Activated effector memory CD4-positive, alpha-beta T cell treated with Interleukin-2 at 50 U/mL for 16 hours (primary cell): ENCODE measurements at regions not wholly inside any gene's neighbourhood (a gene's known extent, or its start where the extent isn't known, plus 50 kb on each side); places are given as distances from the start of the nearest gene placed in this dataset.

Experiments
- DNase-seq: peaks from one replicate; pipeline ENCODE4 v3.0.0-alpha.2; 2020

GRCh38 chr1:229762891-229763290 lies 136.8 kb downstream of the URB2 start:
- DNase-seq: no peak

DNA sequence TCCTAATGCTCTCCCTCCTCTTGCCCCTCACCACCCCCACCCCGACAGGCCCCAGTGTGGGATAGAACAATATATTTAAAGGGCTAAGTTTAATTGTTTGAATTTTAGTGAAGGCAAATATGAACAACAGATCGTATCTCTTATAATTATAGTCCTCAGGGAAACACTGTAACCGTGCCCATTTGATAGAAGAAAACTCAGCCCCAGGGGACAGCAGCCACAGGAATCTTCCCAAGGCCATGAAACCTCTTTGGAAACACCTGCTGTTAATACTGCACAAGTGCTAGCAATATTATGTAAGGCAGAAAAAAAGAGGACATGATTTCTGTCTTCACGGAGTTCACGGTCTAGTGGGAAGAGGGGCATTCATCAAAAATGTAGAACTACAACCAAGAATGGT lies 142.2 kb downstream of the URB2 start:
- no peak for DNase-seq

DNA sequence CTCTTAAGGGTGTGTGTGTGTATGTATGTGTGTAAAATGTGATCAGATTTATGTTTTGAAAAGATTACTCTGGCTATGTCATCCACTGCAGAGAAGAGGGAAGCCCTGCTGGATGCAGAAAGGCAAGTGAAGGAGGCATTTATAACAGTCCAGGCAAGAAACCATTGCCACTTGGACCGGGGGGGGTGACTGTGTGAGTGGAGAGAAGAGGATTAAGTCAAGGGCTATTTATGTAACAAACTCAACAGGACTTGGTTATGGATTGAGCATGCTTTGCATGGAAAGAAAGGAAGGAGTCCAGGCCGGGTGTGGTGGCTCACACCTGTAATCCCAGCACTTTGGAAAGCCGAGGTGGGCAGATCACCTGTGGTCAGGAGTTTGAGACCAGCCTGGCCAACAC lies 143.0 kb downstream of the URB2 start:
- no peak for DNase-seq

DNA sequence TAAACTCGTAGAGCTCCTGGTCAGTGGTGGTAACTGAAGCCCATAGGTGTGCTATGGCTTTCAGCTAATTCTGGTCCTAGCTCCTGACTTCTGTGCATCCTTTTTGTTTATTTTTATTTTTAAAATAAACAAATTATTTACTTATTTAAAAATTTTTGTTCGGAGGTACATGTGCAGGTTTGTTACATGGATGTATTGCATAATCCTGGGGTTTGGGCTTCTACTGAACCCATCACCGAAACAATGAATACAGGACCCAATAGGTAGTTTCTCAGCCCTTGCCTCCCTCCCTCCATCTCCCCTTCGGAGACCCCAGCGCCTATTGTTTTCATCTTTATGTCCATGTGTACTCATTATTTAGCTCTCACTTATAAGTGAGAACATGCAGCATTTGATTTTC lies 143.8 kb downstream of the URB2 start:
- DNase-seq: no peak

GRCh38 chr1:229778794-229779193 lies 152.7 kb downstream of the URB2 start:
- no peak for DNase-seq

DNA sequence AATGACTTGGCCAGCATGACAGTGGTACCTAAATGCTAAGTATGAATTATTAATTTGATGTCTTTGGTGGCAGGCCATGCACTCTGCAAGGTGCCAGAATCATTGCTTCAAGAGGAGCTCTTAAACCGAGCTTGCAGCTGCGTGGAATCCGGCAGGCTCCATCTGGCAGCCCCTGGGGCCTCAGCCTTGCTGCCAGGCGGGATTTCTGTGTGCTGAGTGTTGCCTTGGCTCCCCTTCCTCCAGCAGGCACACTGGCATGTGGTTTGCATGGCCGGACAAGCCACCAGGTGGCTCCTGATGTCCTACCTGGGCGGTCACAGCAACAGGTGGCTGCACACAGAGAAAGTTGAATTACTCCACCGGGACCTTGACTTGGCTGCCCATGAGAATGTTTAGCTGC lies 155.4 kb downstream of the URB2 start:
- no peak for DNase-seq

DNA sequence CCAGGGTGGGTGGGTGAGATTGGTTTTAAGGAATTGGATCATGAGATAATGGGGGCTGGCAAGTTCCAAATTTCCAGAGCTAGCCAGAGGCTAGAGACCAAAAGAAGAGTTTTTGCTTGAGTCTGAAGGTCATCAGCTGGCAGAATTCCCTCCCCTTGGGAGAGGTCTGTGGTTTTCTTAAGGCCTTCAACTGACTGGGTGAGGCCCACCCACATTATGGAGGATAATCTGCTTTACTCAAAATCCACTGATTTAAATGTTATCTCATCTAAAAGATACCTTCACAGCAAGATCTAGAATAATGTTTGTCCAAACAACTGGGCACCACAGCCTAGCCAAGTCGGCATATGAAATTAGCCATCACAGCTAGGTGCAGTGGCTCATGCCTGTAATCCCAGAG lies 156.4 kb downstream of the URB2 start:
- DNase-seq: no peak

GRCh38 chr1:229784834-229785233 lies 158.8 kb downstream of the URB2 start:
- no peak for DNase-seq

DNA sequence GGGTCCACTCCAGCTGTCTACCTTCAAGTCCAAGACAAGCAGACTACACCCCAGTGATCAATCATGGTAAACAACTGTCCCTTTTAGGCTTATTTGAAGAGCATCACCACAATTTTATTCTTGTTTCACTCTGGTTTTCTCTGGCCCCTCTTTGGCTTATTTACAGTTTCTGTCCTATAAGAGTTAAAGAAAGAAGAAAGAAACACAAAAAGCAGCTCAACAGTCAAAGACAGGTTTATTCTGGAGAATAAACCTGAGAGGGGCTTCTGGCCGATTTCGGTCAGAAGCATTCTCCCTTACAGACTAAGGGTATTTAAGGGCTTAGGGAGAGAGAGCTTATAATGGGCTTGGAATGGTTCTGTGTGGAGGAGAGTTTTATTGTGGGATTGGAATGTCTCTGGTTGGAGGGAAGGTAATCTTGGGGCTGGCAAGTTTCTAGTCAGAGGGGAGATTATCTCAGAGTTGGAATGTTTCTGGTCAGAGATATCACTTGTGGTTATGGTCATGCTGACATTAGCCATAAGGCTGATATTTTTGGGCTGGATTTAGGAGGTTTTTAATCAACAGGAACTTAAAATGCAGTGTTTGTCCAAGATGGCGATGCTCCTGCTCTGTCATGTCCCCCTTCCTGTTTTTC lies 161.0 kb downstream of the URB2 start:
- no peak for DNase-seq

DNA sequence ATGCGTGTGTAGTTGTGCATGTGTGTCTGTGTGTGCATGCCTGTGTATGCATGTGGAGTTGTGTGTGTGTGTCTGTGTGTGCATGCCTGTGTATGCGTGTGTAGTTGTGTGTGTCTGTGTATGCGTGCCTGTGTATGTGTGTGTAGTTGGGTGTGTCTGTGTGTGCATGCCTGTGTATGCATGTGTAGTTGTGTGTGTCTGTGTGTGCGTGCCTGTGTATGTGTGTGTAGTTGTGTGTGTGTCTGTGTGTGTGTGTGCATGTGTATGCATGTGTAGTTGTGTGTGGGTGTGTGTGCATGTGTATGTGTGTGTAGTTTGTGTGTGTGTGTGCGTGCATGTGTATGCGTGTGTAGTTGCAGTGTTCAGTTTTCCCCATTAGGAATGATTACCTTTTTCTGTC lies 162.0 kb downstream of the URB2 start:
- no peak for DNase-seq

DNA sequence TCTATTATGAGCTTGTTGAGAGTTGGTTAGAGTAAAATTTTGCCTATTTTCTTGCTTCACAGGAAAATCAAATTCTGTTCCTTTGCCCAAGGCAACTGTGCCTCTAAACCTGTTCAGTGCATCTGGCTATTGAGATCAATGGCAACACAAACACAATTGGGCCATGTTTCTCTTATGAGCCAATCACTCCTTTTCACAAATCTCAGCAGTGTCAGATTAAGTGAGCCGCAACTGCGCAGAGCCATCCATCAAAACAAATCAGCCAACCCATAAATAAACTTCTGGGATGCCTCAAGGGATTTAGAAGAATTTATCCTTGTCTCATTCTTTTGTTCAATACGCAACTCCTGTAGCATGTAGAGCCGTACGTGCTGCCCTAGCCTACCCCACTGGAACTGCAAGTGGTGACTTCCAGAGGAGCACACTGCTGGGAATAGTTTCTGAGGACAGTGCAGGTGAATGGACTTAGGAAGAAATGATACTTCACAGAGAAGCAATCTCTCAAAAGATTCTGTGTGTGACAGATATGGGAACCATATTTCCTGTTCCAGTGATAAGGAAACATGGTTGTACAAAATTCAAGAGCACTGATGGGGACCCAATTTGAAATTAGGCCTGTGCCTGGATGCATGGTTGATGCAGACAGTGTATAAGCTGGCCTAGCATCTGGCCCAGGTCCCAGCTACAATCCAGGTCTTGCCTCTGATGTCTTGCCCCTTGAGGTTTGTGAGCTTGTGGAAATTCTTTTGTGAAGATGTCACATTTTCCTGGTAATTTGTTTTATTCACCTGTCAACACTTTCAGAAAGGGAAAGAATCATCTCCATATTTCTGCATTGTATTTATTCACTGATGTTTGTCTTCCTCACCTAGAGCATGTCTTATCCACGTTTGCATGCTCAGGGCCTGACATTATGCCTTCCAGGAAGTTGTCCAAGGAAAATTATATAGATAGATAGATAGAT lies 166.2 kb downstream of the URB2 start:
- DNase-seq: no peak

DNA sequence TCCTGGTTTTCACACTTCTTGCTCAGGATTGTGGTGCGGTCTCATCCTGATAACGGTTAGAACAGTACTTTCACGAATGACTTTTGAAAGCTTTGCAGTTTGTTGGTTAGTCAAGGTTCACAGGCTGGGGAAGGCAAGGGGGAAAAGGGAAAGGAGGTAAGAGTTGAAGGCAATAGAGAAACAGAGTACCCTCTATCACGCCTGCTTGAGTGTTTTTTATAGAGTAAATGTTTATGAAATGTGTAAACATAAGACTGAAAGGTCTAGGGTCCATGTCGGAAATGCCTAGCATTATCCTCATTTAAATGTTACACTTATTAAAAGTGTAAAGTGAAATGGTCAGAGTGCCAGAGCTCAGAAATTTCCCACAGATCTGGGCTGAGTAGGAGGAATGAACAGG lies 167.4 kb downstream of the URB2 start:
- DNase-seq: no peak

GRCh38 chr1:229798558-229798957 lies 172.5 kb downstream of the URB2 start:
- DNase-seq: no peak

DNA sequence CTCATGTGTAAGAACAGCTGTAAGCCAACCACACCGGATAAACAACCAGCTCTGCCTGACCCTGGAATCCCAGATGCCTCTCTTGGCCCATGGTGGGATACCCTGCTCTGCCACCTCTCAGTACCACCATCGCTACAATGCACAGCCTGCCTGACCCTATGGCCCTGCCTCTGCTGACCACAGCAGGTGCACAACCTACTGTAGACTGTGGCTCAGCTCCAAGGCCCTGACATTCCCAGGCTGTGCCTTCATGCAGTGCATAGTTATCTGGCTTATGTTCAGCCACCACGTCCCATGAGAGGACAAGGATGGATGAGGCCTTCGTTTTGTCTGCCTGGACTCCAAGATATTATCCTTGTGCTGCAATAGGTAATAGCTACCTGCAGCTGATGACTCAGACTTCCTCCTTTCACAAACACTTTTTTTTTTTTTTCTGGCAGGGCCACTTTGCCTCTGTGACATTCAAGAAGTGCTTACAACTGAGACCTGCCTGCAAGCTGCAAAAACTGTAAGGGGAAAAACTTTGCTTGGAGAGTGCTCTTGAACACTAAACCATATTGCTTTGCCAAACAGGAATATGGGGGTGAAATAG lies 177.7 kb downstream of the URB2 start:
- DNase-seq: no peak

DNA sequence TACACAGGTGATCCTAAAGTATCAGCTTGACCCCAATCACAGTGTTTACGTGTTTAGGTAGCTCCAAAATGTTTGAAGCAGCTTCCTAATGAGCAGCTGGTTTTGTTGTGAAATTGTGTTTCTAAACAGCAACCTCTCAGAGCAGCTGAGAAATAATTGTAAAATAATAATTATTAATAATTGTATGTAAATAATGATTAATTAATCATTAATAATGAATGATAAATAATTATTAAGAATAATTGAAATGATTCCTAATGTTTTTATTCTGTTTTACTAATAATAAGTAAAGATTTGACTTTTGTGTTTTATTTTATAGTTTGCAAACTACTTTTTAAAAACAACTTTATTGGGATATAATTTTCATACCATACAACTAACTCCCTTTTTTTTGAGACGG lies 182.2 kb downstream of the URB2 start:
- no peak for DNase-seq

- no peak for DNase-seq
These were observed 184.1 kb downstream of the URB2 start for GRCh38 chr1:229810140-229810539.

- no peak for DNase-seq
These were observed 184.9 kb downstream of the URB2 start for GRCh38 chr1:229810961-229811360.

GRCh38 chr1:229812148-229812547 lies 186.1 kb downstream of the URB2 start:
- DNase-seq: no peak

- no peak for DNase-seq
These were observed 186.6 kb downstream of the URB2 start for GRCh38 chr1:229812693-229813092.

DNA sequence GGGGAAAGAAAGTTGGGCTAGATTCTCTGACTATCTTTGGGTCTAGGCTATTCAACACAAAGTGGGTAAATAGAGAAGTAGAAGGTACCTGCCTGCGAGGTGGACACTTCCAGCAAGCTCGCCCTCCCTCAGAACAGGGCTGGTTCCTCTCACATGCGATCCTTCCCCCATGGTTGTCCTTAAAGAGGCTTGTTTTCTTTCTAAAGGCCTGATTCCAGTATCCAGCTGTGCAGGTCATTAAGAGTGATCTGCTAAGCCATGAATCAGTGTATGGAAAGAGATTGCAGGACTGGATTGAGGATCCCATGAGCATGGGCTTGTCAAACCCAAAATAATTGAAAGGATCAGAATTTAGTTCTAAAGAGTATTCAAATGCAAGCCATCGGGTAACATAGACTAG lies 189.0 kb downstream of the URB2 start:
- DNase-seq: no peak

DNA sequence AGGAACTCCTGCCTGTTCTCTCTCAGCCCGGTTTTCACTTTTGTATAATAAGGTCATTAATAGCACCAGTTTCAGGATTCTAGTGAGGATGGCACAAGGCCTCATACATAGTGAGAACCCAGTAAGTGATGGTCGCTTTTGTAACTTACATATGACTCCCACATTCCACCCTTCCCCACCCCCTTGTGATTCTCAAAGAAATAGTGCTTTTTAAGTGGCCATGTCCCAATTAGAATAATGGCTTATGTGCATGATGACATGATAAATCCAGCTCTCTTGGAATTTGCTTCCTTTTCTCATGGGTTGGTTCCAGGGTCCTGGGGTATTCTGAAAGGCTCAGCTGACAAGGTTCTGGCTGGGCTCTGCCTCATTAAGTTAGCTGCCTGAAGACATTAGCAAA lies 189.9 kb downstream of the URB2 start:
- DNase-seq: no peak

DNA sequence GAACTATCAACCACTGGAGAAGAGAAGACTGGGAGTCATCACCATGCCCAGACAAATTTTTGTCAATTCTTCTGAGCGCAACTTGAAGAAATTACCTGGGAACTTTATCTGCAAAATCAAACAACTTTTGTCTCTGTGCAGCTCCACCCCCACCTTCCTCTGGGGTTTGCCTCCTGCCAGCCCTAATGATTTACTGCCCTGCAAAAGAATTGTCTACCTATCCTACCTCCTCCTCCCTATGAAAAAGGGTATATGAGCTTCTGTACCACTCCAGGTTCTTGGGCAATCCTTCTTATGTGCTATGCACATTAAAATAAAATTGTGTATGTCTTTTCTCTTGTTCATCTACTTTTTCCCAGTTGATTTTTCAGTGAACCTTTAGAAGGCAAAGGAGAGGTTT lies 191.9 kb downstream of the URB2 start:
- DNase-seq: no peak

- DNase-seq: no peak
These were observed 193.0 kb downstream of the URB2 start for GRCh38 chr1:229819091-229819490.

DNA sequence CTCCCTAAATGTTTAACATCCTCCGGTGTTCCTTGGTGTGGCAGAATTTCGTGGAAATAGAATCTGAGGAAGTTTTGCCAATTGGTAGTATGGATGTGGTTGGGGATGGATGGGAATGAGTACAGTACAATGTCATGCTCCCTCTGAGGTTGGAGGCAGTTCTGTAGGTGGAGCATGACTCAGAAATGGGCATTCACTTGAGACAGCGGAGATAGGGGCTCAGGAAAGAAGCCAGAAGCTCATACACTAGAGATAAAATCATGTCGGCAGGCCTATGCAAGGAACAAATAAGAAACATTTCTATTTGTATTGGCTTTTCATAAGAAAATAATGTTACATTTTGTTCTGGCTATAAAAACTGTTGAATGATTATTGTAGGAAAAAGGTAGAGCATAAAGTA lies 196.0 kb downstream of the URB2 start:
- DNase-seq: no peak
